DND-41 (cell line): ENCODE measurements at regions not wholly inside any gene's neighbourhood (a gene's known extent, or its start where the extent isn't known, plus 50 kb on each side); places are given as distances from the start of the nearest gene placed in this dataset.

Experiments
- ATAC-seq: fragments of 200-7000 bp; cut with Tn5 transposase; 3 replicates; pipeline ENCODE4 v1.9.1; 2021; ENCODE audit warnings: low read depth; ENCODE audit not compliant: insufficient read depth
- DNase-seq: peaks from one replicate; pipeline ENCODE4 v3.0.0-alpha.2; 2020
- H2AFZ ChIP-seq: 2 replicates; pipeline ENCODE4 v1.6.0; 2012; ENCODE audit warnings: low read depth, low read length
- H3K27ac ChIP-seq: 2 replicates; pipeline ENCODE4 v1.5.1; 2012; ENCODE audit warnings: low read length, inconsistent platforms
- H3K27me3 ChIP-seq: fragments of 200-600 bp; sonication (generic); 2 replicates; pipeline ENCODE4 v1.6.0; 2012; ENCODE audit warnings: low read length, mild to moderate bottlenecking, inconsistent platforms; ENCODE audit not compliant: insufficient read depth, poor library complexity
- H3K36me3 ChIP-seq: 2 replicates; pipeline ENCODE4 v1.5.1; 2012; ENCODE audit warnings: low read length, inconsistent platforms; ENCODE audit not compliant: insufficient read depth
- H3K4me1 ChIP-seq: 2 replicates; pipeline ENCODE4 v1.5.1; 2012; ENCODE audit warnings: mild to moderate bottlenecking, low read length; ENCODE audit not compliant: insufficient read depth
- H3K4me2 ChIP-seq: 2 replicates; pipeline ENCODE4 v1.6.0; 2012; ENCODE audit warnings: mild to moderate bottlenecking, moderate library complexity, low read length, inconsistent platforms; ENCODE audit not compliant: insufficient read depth
- H3K4me3 ChIP-seq, 2 experiments: fragments of 200-600 bp in 1 of 2; shearing (Covaris generic) in 1 of 2; 2 replicates each; pipeline ENCODE4 v1.5.1; 2012 to 2016; ENCODE audit warnings: inconsistent platforms in 2 of 2, low read length in 2 of 2, mild to moderate bottlenecking in 2 of 2, low read depth in 1 of 2, moderate library complexity in 1 of 2
- H3K79me2 ChIP-seq: 2 replicates; pipeline ENCODE4 v1.6.0; 2012; ENCODE audit warnings: low read length, inconsistent platforms; ENCODE audit not compliant: insufficient read depth
- H3K9ac ChIP-seq: 2 replicates; pipeline ENCODE4 v1.6.0; 2012; ENCODE audit warnings: low read depth, mild to moderate bottlenecking, inconsistent platforms, low read length, moderate library complexity
- H3K9me3 ChIP-seq: 2 replicates; pipeline ENCODE4 v1.5.1; 2012; ENCODE audit warnings: low read length, moderate library complexity, mild to moderate bottlenecking, inconsistent platforms; ENCODE audit not compliant: insufficient read depth, severe bottlenecking
- H4K20me1 ChIP-seq: 2 replicates; pipeline ENCODE4 v1.6.0; 2012; ENCODE audit warnings: low read length; ENCODE audit not compliant: insufficient read depth
- EZH2 ChIP-seq: IDR thresholded peaks from 3 replicates; pipeline ENCODE4 v1.6.1; 2012; ENCODE audit warnings: borderline replicate concordance, low read depth, mild to moderate bottlenecking, moderate library complexity, low read length, inconsistent platforms; ENCODE audit not compliant: severe bottlenecking
- TF ChIP-seq, protein P1 (sequence below): IDR thresholded peaks from 2 replicates; pipeline ENCODE4 v1.5.1; 2012; ENCODE audit warnings: borderline replicate concordance, low read length, moderate library complexity, mild to moderate bottlenecking; ENCODE audit not compliant: poor library complexity, severe bottlenecking; ENCODE audit errors: extremely low read depth

DNA sequence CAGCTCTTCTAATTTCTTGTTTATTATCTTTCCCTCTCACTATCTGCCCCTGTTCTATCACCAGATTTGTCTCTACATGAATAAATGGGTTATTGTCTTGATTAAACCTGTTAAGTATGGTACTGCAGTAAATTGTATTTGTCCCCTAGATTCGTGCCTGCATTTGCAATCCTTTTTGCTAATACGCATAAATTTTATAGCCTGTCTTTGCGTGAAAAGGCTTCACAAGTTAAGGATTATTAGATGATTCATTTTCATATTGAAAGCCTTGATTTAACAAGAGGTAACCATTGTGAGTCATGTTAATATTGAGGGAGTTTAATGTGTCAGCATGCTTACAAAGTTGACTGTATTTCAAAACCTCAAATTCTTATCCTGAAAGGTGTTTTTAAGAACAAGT is 204.6 kb downstream of the PCSK1 start:
- Histone ChIP-seq H3K4me3 (no peak overlapping the region), H3K9me3 (no peaks in the 10 kb centered on the region), H3K4me2 (no peak overlapping the region), H3K79me2 (no peaks in the 10 kb centered on the region), H4K20me1 (no peaks in the 10 kb centered on the region), H2AFZ (no peak overlapping the region), H3K27me3 (no peaks in the 10 kb centered on the region), H3K27ac (no peak overlapping the region), H3K36me3 (no peaks in the 10 kb centered on the region), H3K4me1 (peaks cover 10% of the 10 kb centered on the region), H3K9ac (no peak overlapping the region)
- DNase-seq (no peak), ATAC-seq (no peak)
- TF ChIP-seq, protein P1, sequence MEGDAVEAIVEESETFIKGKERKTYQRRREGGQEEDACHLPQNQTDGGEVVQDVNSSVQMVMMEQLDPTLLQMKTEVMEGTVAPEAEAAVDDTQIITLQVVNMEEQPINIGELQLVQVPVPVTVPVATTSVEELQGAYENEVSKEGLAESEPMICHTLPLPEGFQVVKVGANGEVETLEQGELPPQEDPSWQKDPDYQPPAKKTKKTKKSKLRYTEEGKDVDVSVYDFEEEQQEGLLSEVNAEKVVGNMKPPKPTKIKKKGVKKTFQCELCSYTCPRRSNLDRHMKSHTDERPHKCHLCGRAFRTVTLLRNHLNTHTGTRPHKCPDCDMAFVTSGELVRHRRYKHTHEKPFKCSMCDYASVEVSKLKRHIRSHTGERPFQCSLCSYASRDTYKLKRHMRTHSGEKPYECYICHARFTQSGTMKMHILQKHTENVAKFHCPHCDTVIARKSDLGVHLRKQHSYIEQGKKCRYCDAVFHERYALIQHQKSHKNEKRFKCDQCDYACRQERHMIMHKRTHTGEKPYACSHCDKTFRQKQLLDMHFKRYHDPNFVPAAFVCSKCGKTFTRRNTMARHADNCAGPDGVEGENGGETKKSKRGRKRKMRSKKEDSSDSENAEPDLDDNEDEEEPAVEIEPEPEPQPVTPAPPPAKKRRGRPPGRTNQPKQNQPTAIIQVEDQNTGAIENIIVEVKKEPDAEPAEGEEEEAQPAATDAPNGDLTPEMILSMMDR: no peak
- no peak for TF ChIP-seq EZH2

DNA sequence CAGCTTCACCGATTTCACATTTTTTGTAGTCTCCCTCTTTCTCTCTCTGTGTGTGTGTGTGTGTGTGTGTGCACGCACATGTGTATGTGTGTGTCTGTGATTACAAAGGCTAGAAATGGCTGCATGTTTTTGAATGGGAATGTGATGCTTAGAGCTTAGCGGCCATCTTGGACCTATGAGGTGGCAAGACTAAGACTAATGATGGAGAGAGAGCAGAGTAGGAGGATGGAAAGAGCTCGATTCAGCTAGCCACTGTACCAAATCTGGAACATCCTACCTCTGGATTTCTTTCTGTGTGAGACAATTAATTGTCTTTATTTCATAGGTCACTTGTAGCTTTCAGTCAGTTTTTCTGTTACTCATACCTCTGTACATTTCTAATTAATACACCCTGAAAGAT is 205.1 kb downstream of the PCSK1 start:
- Histone ChIP-seq H3K79me2 (no peaks in the 10 kb centered on the region), H3K27ac (no peak overlapping the region), H4K20me1 (no peaks in the 10 kb centered on the region), H3K36me3 (no peaks in the 10 kb centered on the region), H3K27me3 (no peaks in the 10 kb centered on the region), H3K9ac (no peak overlapping the region), H3K9me3 (no peaks in the 10 kb centered on the region), H3K4me3 (no peak overlapping the region), H2AFZ (no peak overlapping the region), H3K4me2 (no peak overlapping the region), H3K4me1 (peaks cover 10% of the 10 kb centered on the region)
- ATAC-seq: no peak
- no peak for DNase-seq
- TF ChIP-seq EZH2: no peak
- TF ChIP-seq, protein P1: no peak

DNA sequence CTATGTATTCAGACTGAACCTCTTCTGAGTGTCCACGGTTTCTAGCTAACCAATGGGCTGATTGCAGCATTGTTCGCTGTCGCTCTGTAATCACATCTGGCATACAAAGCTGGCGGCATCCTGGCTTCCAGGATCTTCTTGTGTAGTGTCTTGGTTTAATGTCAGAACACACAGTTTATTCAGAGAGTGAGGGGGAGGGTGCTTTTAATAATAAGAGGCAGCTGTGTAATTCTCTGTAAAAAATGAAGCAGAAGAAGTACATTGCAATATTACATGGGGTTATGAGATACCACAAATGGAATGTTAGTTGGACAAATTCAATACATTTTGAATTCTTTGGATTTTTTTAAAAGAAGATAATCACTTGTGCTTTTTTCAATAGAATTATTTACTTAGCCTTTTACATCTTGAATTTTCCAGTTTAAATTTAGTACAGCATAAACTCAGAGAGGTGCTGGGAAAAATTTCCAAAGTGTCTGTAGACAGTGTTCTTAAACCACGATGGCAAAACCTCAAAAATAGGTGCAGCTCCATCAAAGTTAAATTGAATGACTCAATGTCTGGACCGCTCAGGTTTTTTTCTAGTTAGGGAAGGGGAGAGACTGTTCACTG is 206.0 kb downstream of the PCSK1 start:
- no peaks in the 10 kb centered on the region for H3K36me3 ChIP-seq
- no peak overlapping the region for H2AFZ ChIP-seq
- peaks cover 10% of the 10 kb centered on the region for H3K4me1 ChIP-seq
- no peak overlapping the region for H3K4me2 ChIP-seq
- H4K20me1 ChIP-seq: no peaks in the 10 kb centered on the region
- TF ChIP-seq, protein P1: no peak
- no peak for TF ChIP-seq EZH2
- H3K27me3 ChIP-seq: no peaks in the 10 kb centered on the region
- DNase-seq (no peak), ATAC-seq (no peak; the same call in 2 of the 3 replicates)
- no peaks in the 10 kb centered on the region for H3K79me2 ChIP-seq
- no peaks in the 10 kb centered on the region for H3K9me3 ChIP-seq
- H3K27ac ChIP-seq: no peak overlapping the region
- H3K4me3 ChIP-seq: no peak overlapping the region
- no peak overlapping the region for H3K9ac ChIP-seq

DNA sequence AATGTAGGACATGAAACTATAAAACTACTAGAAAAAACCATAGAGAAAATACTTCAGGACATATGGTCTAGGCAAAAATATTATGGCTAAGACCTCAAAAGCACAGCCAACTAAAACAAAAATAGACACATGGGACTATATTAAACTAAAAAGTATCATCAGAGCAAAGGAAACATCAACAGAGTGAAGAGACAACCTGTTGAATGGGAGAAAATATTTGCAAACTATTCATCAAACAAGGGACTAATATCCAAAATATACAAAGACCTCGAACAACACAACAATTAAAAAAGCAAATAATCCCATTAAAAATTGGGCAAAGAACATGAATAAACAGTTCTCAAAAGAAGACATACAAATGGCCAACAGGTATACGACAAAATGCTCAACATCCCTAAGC is 210.9 kb downstream of the PCSK1 start:
- H3K36me3 ChIP-seq: no peaks in the 10 kb centered on the region
- no peak overlapping the region for H3K27ac ChIP-seq
- no peaks in the 10 kb centered on the region for H4K20me1 ChIP-seq
- ATAC-seq (no peak), DNase-seq (no peak)
- H3K4me2 ChIP-seq: no peak overlapping the region
- no peaks in the 10 kb centered on the region for H3K9me3 ChIP-seq
- TF ChIP-seq, protein P1: no peak
- no peak for TF ChIP-seq EZH2
- H3K79me2 ChIP-seq: no peaks in the 10 kb centered on the region
- no peaks in the 10 kb centered on the region for H3K27me3 ChIP-seq
- H3K9ac ChIP-seq: no peak overlapping the region
- H2AFZ ChIP-seq: no peak overlapping the region
- 0 out of 2 replicates have a peak, but pooled peaks cover under 1% of the 10 kb centered on the region for H3K4me1 ChIP-seq
- no peak overlapping the region for H3K4me3 ChIP-seq
